ENCODE measurements at regions not wholly inside any gene's neighbourhood (a gene's known extent, or its start where the extent isn't known, plus 50 kb on each side); places are given as distances from the start of the nearest gene placed in this dataset.

DNA sequence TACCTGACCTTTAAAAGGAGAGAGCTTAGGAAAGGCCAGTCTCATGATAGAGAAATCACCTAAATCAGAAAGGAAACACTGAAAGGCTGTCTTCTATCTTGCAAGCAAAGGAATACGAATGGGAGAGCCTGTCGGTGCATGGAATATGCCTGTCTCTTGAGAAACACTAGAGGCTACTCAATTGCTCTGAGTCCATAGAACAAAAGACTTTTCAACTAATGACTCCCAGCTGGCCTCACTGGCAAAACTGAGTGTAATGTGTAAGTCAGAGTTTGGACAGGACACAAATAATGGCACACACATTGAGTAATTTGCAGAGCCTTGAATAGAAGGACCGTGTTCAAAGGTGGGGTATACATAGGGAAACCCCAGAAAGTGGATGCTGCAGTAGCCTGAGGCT, 171.0 kb upstream of the ARHGAP20 start:
- TF ChIP-seq CTCF (IDR thresholded peaks at IDR 0.05) (no peak), EZH2 (IDR thresholded peaks at IDR 0.05) (no peak)
